Stimulated activated CD4-positive, alpha-beta T cell treated with anti-CD3 and anti-CD28 coated beads, Interleukin-15, amount 100 ng/mL, for 24 hours (primary cell): ENCODE measurements at regions not wholly inside any gene's neighbourhood (a gene's known extent, or its start where the extent isn't known, plus 50 kb on each side); places are given as distances from the start of the nearest gene placed in this dataset.
"Not testable (repeated sequence)": the region's sequence is repeated elsewhere in the genome, so short reads cannot be mapped to it uniquely, and the experiment has no call there.

Experiments used
- DNase-seq: peaks from one replicate; pipeline ENCODE4 v3.0.0-alpha.2; 2020

DNA sequence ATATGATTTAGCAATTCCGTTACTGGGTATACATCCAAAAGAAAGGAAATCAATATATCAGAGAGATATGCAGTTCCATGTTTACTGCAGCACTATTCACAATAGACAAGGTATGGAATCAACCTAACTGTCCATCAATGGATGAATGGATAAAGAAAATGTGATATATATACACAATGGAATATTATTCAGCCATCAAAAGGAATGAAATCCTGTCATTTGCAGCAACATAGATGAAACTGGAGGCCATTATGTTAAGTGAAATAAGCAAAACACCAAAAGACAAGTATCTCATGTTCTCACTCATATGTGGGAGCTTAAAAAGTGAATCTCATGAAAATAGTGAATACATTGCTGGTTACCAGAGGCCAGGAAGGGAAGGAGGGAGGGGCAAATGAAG, 390.8 kb downstream of the ZFHX3 start:
- no peak for DNase-seq

DNA sequence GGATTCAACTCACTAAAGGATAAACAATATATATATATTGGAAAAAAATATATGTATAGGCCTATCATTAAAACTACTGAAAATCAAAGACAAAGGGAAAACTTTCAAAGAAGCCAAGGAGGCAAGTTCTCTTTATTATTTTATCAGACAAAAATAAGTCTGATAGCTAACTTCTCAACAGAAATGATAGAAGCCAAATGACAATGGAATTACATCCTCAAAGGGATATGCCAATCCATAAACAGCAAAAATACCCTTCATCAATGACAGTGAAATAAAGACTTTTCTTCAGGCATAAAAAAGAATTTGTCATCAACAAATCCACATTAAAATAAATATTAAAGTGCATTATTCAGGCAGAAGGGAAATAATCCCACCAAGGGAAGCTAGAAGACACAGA, 393.4 kb downstream of the ZFHX3 start:
- no peak for DNase-seq

DNA sequence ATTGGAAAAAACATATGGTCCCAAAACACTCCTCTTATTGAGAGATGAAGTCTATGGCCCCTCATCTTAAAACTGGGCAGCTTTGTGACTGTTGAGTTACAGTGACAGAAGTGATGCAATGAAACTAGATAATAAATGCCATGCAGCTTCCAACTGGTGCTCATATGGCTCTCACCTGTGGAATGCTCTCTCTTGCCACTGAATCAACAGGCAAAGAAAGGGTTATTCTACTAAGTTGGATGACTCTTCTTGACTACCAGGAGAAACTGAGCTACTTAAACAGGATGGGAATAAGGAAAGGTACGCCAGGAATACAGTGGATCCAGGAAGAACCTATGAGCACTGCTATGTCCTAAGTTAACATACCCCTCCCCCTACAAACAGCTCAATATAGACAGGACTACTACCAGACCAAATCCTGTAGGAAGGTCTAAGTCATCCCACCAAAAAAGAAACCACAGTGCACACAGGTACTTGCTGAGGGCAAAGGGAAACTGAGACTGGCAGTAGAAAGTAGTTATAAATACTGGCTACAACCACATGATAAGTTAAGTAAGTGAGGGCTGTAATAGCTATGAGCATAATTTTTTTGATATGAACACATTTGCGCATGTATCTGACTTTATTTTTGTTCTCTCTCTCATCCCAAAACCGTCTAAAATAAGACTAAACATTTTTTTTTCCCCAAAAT, 398.5 kb downstream of the ZFHX3 start:
- no peak for DNase-seq

DNA sequence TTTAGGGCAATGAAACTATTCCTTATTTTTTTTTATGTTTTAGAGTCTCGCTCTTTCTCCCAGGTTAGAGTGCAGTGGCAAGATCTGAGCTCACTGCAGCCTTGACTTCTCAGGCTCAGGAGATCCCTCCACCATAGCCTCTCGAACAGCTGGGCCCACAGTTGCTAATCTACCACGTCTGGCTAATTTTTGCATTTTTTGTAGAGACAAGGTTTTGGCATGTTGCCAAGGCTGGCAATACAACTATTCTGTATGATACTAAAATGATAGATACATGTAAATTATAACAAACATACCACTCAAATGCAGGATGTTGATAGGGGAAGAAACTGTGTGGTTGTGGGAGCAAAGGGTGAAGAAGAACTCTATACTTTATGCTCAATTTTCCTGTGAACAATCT, 401.3 kb downstream of the ZFHX3 start:
- DNase-seq, result no peak

DNA sequence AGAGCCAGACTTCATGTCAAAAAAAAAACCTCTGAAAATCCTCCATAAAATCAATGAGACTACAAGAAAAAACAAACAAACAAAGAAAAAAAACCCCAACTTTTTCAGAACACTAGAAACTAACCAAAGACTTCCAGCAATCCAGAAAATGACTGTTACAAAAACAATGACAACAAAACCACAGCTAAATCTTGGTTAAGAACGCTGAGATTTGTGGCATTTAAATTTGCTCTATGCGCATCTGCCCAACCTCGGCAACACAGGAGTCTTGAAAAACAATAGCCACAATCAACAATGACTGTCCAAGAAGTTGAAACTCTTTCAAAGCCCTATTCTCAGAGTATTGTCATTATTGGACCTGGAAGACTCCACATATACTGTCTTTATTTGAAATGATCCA, 402.4 kb downstream of the ZFHX3 start:
- DNase-seq, result no peak

DNA sequence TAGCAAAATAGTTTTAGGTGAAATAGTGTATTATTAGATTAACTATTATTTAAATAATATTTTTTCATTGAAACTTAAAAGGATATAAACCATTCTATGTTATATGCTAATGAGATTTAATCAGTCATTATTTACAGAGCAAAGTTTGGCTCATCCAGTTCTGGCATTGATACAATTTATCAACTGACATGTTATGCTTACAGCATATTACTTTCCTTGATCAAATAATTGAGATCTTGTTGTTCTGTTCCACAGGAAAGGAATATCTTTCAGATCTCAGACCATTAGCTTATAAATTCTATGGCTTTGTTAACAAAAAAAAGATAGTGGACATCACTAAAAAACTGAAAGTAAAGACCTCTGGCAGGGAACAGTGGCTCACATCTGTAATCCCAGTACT, 403.0 kb downstream of the ZFHX3 start:
- DNase-seq, result no peak

DNA sequence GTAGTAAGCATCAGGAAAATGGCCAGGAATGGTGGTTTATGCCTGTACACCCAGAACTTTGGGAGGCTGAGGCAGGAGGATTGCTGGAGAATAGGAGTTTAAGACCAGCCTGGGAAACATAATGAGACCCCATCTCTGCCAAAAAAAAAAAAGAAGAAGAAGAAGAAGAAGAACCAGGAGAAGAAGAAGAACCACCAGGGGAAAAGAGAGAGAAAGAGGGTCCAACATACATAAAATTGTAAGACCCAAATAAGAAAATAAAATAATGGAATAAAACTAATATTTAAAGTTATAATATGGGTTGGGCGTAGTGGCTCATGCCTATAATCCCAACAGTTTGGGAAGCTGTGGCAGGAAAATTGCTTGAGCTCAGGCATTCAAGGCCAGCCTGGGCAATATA, 408.4 kb downstream of the ZFHX3 start:
- no peak for DNase-seq

DNA sequence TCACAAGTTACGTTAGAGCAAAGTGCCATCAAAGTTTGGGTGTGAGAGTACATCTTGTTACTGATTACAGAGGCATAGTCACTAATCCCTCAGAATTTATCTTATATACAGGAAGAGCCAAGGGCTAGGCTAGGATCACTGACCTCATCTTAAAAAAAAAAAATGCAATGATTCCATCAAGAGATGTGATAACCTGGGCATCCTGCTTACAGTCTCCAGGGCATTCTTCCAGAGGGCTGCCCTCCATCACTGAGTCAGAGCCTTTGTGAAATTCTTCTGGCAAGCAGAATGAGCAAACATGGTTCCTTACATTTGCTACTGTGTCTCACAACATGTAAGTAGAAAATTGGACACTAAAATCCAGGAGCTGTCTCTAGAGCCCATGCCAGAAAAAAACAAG, 410.6 kb downstream of the ZFHX3 start:
- DNase-seq, result no peak

DNA sequence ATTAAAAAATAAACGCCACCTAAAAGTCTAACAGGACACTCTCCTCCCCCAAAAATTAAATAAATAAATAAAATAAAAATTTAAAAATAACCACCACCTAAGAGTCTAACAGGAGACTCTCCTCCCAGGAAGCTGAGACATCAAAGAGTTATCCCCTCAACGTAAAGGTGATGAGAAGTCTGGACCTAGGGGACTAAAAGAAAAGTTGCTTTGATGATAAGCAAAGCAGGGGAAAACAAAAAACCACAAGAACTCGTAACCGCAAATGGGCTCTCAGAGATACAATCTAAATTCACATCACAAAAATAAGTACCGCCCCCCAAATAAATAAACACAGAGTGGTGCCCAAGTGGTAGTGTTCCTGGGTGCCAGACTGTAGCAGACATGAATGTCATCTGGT, 412.2 kb downstream of the ZFHX3 start:
- DNase-seq, result no peak

DNA sequence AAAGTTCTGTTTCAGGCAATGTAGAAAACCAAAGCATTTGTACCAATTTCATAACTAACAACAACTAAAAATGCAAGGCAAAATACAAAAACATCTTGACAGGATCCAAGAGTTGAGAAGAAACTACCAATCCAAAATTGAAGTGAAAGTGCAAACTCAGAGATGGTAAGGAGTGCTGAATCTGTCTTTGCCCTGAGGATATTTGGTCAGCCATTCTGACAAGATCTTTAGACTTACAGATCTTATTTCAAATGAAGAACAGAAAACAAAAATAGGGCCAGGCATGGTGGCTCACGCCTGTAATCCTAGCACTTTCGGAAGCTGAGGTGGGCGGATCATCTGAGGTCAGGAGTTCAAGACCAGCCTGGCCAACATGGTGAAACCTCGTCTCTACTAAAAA, 412.8 kb downstream of the ZFHX3 start:
- DNase-seq, result no peak

DNA sequence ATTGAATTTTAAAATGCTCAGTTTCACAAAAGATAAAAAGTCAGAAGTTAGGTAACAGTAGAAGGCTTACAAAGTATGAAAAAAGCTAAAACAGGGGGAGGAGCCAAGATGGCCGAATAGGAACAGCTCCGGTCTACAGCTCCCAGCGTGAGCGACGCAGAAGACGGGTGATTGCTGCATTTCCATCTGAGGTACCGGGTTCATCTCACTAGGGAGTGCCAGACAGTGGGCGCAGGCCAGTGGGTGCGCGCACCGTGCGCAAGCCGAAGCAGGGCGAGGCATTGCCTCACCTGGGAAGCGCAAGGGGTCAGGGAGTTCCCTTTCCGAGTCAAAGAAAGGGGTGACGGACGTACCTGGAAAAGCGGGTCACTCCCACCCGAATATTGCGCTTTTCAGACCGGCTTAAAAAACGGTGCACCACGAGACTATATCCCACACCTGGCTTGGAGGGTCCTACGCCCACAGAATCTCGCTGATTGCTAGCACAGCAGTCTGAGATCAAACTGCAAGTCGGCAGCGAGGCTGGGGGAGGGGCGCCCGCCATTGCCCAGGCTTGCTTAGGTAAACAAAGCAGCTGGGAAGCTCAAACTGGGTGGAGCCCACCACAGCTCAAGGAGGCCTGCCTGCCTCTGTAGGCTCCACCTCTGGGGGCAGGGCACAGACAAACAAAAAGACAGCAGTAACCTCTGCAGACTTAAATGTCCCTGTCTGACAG, 420.6 kb downstream of the ZFHX3 start:
- not testable (repeated sequence) for DNase-seq

DNA sequence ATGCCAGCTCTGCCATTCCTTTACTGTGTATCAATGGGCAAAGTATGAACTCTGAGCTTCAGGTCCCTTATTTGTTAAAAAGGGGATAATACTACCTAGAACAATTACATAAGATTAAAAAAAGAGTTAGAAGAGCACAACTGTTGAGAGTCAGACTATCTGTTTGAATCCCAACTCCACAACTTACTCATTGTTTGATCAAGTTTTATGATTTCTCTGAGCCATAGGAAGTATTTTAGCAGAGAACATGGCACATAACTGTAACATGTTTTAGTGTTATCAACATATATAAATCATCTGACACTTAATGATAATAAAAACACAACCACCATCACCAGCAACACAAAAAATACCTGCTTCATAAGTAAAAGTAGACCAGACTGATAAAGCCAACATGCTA, 421.3 kb downstream of the ZFHX3 start:
- DNase-seq, result no peak

DNA sequence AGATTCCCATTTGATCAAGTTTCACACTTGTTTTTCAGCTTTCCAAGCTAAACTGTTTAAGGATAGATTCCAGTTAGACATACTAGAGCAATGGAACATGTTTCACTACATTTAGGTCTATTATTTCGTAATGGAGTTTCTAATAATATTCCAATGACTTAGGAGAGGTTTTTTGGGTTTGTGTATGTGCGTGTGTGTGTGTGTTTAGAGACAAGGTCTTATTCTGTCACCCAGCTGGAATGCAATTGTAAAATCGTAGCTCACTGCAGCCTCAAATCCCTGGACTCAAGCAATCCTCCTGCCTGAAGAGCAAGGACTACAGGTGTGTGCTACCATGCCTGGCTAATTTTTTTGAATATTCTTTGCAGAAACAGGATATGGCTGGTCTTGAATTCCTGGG, 426.3 kb downstream of the ZFHX3 start:
- DNase-seq, result no peak

DNA sequence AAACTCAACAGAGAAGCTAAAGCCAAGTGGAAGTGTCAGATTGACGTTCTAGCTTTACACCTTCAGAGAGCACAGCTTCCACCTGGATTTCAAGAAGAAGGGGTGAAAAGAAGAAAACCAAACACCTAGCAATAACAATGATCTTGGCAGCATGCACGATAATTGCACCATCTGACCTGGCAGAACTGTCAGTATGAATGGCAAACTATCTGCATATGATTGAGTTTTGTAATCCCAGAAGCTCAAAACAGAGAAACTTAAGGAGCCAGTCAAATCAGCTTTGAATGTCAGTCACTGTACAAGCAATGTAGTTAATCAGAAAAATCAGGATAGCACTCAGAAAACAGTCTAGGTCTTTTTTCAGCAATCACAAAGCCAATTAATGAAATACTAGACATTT, 427.1 kb downstream of the ZFHX3 start:
- DNase-seq, result no peak

DNA sequence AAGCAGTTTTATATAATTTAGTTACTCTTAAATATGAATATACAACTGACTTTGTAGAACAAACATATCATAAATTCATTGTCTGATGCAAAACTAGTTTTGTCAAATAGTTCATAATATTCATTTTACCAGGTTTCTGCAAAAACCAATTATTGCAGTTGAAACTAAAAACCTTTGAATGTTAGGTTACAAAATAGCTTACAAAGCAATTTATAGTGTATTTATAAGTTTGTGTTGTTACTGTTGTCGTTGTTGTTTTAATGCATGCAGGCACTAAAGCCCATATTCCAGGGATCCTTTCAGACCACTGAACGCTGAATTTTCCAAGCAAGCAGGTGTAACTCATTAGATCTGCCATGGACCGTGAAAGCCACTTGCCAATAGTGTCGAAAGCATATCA, 427.6 kb downstream of the ZFHX3 start:
- DNase-seq, result no peak

DNA sequence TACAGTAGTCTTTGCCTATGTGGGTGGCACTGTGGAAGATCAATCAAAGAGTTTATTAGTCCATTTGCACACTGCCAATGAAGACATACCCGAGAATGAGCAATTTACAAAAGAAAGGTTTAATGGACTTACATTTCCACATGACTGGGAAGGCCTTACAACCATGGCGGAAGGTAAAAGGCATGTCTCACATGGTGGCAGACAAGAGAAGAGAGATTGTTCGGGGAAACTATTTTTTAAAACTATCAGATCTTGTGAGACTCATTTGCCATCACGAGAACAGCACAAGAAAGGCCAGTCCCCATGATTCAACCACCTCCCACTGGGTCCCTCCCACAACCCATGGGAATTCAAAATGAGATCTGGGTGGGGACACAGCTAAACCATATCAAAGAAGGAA, 432.1 kb downstream of the ZFHX3 start:
- no peak for DNase-seq

DNA sequence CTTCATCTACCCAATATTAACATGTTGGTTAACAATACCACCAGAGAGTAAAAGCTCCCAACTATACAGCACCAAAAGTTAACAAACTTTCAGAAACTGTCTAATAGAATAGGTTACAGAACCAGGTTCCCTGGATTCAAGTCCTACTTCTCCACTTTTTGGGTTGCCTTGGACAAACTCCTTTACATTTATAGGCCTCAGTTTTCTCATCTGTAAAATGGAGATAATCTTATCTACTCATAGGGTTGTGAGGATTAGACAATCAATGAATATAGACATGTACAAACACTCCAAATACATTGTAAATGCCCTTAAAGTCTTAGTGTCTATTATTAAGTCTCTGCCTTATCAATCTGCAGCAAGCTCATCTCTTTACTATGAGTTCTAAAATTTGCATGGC, 435.2 kb downstream of the ZFHX3 start:
- no peak for DNase-seq

DNA sequence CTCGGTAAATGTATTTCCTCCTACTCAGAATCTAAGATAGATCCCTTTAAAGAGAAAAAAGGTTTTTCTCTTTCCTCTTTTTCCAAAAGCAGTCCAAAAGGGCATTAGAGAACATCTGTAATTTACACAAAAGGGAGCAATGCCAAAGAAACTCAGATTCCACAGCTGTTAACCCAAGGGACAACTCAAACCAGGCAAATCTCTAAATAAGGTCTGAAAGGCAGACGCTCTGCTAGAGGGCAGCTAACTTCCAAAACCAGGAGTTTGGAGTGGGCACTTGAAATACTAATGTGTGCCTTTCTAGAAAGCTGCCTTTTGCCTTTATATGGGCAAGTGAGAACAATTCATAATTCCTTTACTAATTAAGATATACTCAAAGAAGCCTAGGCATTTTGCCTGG, 435.7 kb downstream of the ZFHX3 start:
- DNase-seq, result no peak

DNA sequence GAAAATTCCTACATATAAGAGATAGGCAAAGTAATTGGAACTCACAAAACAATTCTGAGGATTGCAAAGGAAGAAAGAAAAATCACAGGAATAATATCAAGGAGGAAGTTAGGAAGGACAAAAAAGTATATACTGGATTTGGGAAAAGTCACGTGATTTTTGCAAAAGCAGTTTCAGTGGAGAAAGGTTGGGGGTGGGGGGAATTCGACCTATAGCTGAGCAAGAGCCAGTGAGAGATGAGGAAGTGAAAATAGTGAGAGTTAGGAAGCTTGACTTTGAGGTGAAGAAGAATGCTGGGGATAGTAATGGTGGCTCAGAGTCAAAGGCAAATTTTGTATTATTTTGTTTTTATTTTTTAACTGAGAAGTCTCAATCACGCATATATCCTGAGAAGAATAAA, 438.0 kb upstream of the PMFBP1 start:
- no peak for DNase-seq

DNA sequence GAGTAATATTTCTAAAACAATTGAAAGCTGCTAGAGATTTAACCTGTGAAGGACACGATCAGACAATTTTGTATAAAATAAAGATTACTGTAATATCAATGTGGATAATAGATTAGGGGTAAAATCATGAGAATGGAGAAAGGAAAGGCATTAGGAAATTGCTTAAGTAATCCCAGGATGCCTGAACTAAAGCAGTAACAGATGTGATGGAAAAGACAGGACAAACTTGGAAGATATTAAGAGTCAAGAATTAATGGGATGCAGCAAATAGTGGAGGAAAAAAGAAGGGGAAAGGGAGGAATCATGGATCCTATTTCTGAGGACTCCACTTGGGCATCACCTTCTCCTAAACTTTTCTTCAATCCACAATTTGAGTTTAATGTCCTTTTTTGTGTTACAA, 437.1 kb upstream of the PMFBP1 start:
- no peak for DNase-seq

DNA sequence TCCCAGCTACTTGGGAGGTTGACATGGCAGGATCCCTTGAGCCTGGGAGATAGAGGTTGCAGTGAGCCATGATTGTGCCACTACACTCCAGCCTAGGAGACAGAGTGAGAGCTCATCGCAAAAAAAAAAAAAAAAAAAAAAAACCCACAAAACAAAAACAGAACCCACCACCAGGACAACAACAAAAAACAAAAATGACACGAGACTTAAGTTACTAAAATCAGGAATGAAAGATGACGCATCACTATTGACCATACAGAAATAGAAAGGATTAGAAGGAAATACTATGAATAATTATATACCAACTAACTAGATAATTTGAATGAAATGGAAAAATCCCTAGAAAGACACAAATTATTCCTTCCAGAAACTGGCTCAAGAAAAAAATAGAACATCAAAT, 432.4 kb upstream of the PMFBP1 start:
- DNase-seq, result no peak

DNA sequence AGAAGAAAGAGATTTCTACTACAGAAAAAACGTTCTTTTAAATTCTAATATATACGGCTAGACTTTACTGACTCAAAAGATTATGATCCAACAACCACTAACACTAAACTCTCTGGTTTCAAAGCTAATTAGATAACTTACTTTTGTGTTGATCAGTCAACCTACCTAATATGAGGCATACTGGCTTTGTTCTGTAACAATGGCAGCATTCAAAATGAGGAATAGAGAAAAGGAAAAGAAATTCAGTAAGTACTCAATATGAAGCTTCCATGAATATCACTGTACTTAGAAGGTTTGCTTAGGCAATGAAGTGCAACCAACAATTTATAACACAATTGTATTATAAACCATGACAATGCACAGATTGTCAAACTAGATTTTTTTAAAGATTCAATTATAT, 430.5 kb upstream of the PMFBP1 start:
- no peak for DNase-seq

DNA sequence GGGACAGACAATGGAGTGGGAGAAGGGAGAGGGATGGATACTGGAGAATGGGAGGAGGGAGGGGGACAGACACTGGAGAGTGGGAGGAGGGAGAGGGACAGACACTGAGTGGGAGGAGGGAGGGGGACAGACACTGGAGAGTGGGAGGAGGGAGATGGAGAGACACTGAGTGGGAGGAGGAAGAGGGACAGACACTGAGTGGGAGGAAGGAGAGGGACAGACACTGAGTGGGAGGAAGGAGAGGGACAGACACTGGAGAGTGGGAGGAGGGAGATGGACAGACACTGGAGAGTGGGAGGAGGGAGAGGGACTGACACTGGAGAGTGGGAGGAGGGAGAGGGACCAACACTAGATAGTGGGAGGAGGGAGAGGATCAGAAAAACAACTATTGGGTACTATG, 426.7 kb upstream of the PMFBP1 start:
- DNase-seq, result no peak

DNA sequence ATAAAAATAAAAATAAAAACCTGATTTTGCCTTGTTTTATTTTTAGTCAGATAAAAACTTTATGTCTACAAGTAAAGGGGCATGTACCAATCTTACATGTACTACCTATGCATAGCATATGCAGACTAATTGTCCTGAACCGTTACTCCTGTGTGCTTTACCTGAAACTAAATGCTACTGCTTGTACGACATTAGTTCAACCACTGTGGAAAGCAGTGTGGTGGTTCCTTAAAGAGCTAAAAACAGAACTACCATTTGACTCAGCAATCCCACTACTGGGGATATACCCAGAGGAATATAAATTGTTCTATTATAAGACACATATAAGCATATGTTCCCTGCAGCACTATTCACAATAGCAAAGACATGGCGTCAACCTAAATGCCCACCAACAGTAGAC, 426.0 kb upstream of the PMFBP1 start:
- DNase-seq, result no peak

DNA sequence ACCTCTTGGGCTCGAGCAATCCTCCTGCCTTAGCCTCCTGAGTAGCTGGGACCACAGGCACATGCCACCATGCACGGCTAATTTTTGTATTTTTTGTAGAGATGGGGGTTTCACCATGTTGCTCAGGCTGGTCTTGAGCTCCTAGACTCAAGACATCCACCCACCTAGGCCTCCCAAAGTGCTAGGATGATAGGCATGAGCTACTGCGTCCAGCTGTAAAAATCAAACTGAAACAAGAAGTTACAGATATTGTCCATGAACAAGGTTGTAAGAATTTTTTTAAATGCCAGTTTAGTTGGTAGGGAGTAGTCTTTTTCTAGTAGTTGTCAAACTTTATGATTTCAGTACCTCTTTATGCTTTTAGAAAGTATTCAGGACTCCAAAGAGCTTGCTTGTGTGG, 424.4 kb upstream of the PMFBP1 start:
- DNase-seq, result no peak
